PC-9 (cell line): ENCODE measurements at regions not wholly inside any gene's neighbourhood (a gene's known extent, or its start where the extent isn't known, plus 50 kb on each side); places are given as distances from the start of the nearest gene placed in this dataset.

Source experiments
- BruUV-seq: library from RNA; stranded (reverse); fragments of 400-500 nt; replicated peaks from 2 replicates; lab custom pipeline; 2021; lab: Mats Ljungman, UMichigan
- CTCF ChIA-PET: fragments of 300-600 bp; sonication (Branson Sonifier 250); formaldehyde crosslinking; loops from one replicate; lab custom pipeline; 2022; ENCODE audit warnings: antibody characterized with exemption; lab: Charles Lee
- POLR2A ChIA-PET: fragments of 300-600 bp; sonication (Branson Sonifier 250); formaldehyde crosslinking; loops from one replicate; lab custom pipeline; 2022; ENCODE audit warnings: antibody characterized with exemption; ENCODE audit not compliant: unreplicated experiment; lab: Charles Lee
- DNase-seq, 2 experiments: peaks; one replicate each; pipeline versions ENCODE4 v3.0.0 to v3.0.0-alpha.2; 2015 to 2022; ENCODE audit warnings: mixed read lengths in 1 of 2
- H2AFZ ChIP-seq: fragments of 200-600 bp; sonication (generic); 2 replicates; pipeline ENCODE4 v1.8.1; 2017; ENCODE audit warnings: antibody characterized with exemption
- H3F3A ChIP-seq: fragments of 200-600 bp; sonication (generic); 2 replicates; pipeline ENCODE4 v1.8.1; 2017; ENCODE audit warnings: antibody characterized with exemption, mild to moderate bottlenecking, low read depth; ENCODE audit not compliant: insufficient read depth
- H3K27ac ChIP-seq: fragments of 200-600 bp; sonication (generic); 2 replicates; pipeline ENCODE4 v1.6.1; 2016; ENCODE audit warnings: mixed run types
- H3K27me3 ChIP-seq: fragments of 200-600 bp; sonication (generic); 2 replicates; pipeline ENCODE4 v1.6.1; 2016; ENCODE audit warnings: low read depth, mixed run types; ENCODE audit not compliant: insufficient read depth
- H3K36me3 ChIP-seq: fragments of 200-600 bp; sonication (generic); 2 replicates; pipeline ENCODE4 v1.6.1; 2016; ENCODE audit warnings: low read depth, mixed run types
- H3K4me1 ChIP-seq: fragments of 200-600 bp; sonication (generic); replicated peaks from 2 replicates; pipeline ENCODE4 v1.6.1; 2016; ENCODE audit warnings: mixed run types; ENCODE audit not compliant: insufficient read depth
- H3K4me2 ChIP-seq: fragments of 200-600 bp; sonication (generic); 2 replicates; pipeline ENCODE4 v1.6.1; 2017; ENCODE audit warnings: mixed run types
- H3K4me3 ChIP-seq: fragments of 200-600 bp; sonication (generic); 2 replicates; pipeline ENCODE4 v1.6.1; 2016; ENCODE audit warnings: mixed run types
- H3K79me2 ChIP-seq: fragments of 200-600 bp; sonication (generic); 2 replicates; pipeline ENCODE4 v1.6.1; 2017; ENCODE audit warnings: low read depth, mixed run types
- H3K9me2 ChIP-seq: fragments of 200-600 bp; sonication (generic); 2 replicates; pipeline ENCODE4 v1.8.1; 2017; ENCODE audit warnings: mild to moderate bottlenecking; ENCODE audit not compliant: insufficient read depth
- H3K9me3 ChIP-seq: fragments of 200-600 bp; sonication (generic); 2 replicates; pipeline ENCODE4 v1.8.1; 2016; ENCODE audit warnings: low read depth; ENCODE audit not compliant: insufficient read depth
- H4K20me1 ChIP-seq: fragments of 200-600 bp; sonication (generic); 2 replicates; pipeline ENCODE4 v1.8.1; 2017; ENCODE audit not compliant: insufficient read depth
- CTCF ChIP-seq: fragments of 200-600 bp; sonication (generic); conservative IDR thresholded peaks from 2 replicates; pipeline ENCODE4 v1.6.1; 2017; ENCODE audit warnings: mixed run types, antibody characterized with exemption, mild to moderate bottlenecking, moderate library complexity
- EZH2 ChIP-seq: fragments of 200-600 bp; sonication (generic); IDR thresholded peaks from 2 replicates; pipeline ENCODE4 v1.8.0; 2017; ENCODE audit warnings: antibody characterized with exemption, low read depth
- intact Hi-C: fragments of 100-400 bp; cut with micrococcal nuclease; formaldehyde crosslinking; loops from one replicate; pipeline ENCODE4 v1.10.0; 2022; ENCODE audit not compliant: unreplicated experiment

- H4K20me1 ChIP-seq = no peaks in the 10 kb centered on the region
- no peak overlapping the region for H3K4me2 ChIP-seq
- no peaks in the 10 kb centered on the region for H3F3A ChIP-seq
- ChIA-PET CTCF (no interaction called here), POLR2A (no interaction called here)
- no peak overlapping the region for H3K4me3 ChIP-seq
- H3K9me2 ChIP-seq = no peaks in the 10 kb centered on the region
- BruUV-seq = no TSS peak
- TF ChIP-seq CTCF = no peak
- TF ChIP-seq EZH2 = no peak
- no peak overlapping the region for H3K27ac ChIP-seq
- no peaks in the 10 kb centered on the region; the same call in 1 of the 2 replicates for H3K9me3 ChIP-seq
- H2AFZ ChIP-seq = no peak overlapping the region
- intact Hi-C loops = no loop called here
- no peaks in the 10 kb centered on the region for H3K36me3 ChIP-seq
- no peaks in the 10 kb centered on the region for H3K4me1 ChIP-seq
- no peaks in the 10 kb centered on the region for H3K27me3 ChIP-seq
- no peak for DNase-seq
- no peaks in the 10 kb centered on the region for H3K79me2 ChIP-seq
Observed at GRCh38 chr2:196356332-196356731, 185.0 kb upstream of the STK17B start.

DNA sequence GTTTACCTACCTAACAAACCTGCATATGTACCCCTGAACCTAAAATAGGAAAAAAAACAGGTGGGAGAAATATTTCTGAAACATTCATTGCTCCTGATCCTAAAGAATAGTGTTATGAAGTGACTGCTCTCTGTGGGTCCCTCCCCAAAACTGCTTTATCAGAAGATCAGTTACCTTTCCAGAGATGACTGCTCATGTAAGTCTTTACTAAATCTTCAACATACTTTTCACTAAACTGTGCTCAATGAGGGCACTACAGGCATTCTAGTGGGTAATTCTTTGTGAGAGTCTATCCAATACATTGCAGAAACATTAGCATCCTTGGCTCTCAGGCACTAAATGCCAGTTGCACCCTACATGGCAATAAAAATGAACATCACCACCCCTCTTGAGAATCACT, 189.3 kb upstream of the STK17B start:
- no TSS peak for BruUV-seq
- H3K27ac ChIP-seq = no peak overlapping the region

DNA sequence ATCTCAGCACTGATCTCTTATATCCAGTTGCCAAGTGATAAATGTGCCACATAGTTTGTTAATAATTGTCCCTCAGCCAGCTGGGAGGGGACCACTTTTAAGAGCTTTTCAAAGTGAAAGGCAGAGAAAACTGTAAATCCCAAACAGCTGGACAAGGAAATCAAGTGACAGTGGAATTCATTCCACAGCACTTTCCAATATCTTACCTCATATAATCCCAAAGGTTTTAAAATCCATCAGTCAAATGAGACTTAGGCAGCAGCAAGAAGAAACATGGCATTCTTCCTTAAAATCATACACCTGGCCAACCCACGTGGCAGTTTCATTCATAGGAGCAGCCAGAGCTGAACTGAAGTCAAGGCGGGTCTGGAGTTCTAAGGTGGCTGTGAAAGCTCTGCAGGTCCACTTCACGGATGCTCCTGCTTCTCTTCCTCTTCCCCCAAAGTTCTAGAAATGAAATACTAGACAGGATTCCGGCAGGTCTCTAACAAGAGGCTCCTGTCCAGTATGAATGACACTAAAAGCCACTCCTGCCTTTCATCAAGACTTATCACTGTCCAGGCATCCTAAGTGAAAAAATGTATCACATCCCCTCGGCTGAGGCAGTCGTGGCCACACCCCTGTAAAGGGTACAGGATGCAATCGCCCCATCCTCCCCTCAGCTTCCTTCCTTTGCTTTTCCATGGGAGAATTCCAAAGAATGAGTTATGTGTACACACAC, 190.4 kb upstream of the STK17B start:
- Histone ChIP-seq H3K27me3 (no peaks in the 10 kb centered on the region), H3K4me2 (no peak overlapping the region), H3F3A (no peaks in the 10 kb centered on the region), H3K4me1 (no peaks in the 10 kb centered on the region), H3K9me2 (no peaks in the 10 kb centered on the region), H3K4me3 (no peak overlapping the region), H3K79me2 (no peaks in the 10 kb centered on the region), H3K36me3 (no peaks in the 10 kb centered on the region), H2AFZ (no peak overlapping the region), H3K9me3 (no peaks in the 10 kb centered on the region), H3K27ac (no peak overlapping the region), H4K20me1 (no peaks in the 10 kb centered on the region)
- no peak for DNase-seq
- ChIA-PET POLR2A (no interaction called here), CTCF (no interaction called here)
- TF ChIP-seq EZH2 (no peak), CTCF (no peak)
- no TSS peak for BruUV-seq
- intact Hi-C loops = no loop called here

More for the DNA sequence above, 189.3 kb upstream of the STK17B start:
- no peaks in the 10 kb centered on the region for H3K27me3 ChIP-seq
- CTCF ChIA-PET = no interaction called here
- TF ChIP-seq CTCF = no peak
- TF ChIP-seq EZH2 = no peak
- no peak for DNase-seq
- no peaks in the 10 kb centered on the region for H3K4me1 ChIP-seq
- POLR2A ChIA-PET = no interaction called here
- H4K20me1 ChIP-seq = no peaks in the 10 kb centered on the region
- no peaks in the 10 kb centered on the region for H3F3A ChIP-seq
- no peaks in the 10 kb centered on the region for H3K9me2 ChIP-seq
- intact Hi-C loops = no loop called here
- H3K36me3 ChIP-seq = no peaks in the 10 kb centered on the region
- H3K79me2 ChIP-seq = no peaks in the 10 kb centered on the region
- no peak overlapping the region for H3K4me2 ChIP-seq
- H3K9me3 ChIP-seq = no peaks in the 10 kb centered on the region
- H2AFZ ChIP-seq = no peak overlapping the region
- no peak overlapping the region for H3K4me3 ChIP-seq
